Activated CD8-positive, alpha-beta T cell treated with anti-CD3 and anti-CD28 coated beads, Interleukin-2, amount 10 ng/mL, durations not matched to agents 7 days and 5 days (primary cell): ENCODE measurements at regions not wholly inside any gene's neighbourhood (a gene's known extent, or its start where the extent isn't known, plus 50 kb on each side); places are given as distances from the start of the nearest gene placed in this dataset.
"Not testable (repeated sequence)": the region's sequence is repeated elsewhere in the genome, so short reads cannot be mapped to it uniquely, and the experiment has no call there.

ENCODE experiments used
- ATAC-seq: fragments of 150-1000 bp; cut with Tn5 transposase; one replicate; pipeline ENCODE4 v1.10.0; 2021; ENCODE audit warnings: moderate library complexity
- CTCF ChIA-PET: fragments of 350-600 bp; sonication (Branson Sonifier 250); formaldehyde crosslinking; loops from one replicate; lab custom pipeline; 2021; ENCODE audit warnings: antibody characterized with exemption; lab: Charles Lee
- POLR2A ChIA-PET: fragments of 350-600 bp; sonication (Branson Sonifier 250); formaldehyde crosslinking; loops from one replicate; lab custom pipeline; 2021; ENCODE audit warnings: antibody characterized with exemption; lab: Charles Lee
- DNase-seq: peaks from one replicate; pipeline ENCODE4 v3.0.0-alpha.2; 2020
- H3K27ac Mint-ChIP-seq: one replicate; pipeline ENCODE4 v1.8.0; 2021; ENCODE audit warnings: mild to moderate bottlenecking, mixed read lengths
- H3K27me3 Mint-ChIP-seq: one replicate; pipeline ENCODE4 v1.8.0; 2021; ENCODE audit warnings: low read depth, mixed read lengths
- H3K36me3 Mint-ChIP-seq: one replicate; pipeline ENCODE4 v1.8.0; 2021; ENCODE audit warnings: low read depth, mixed read lengths
- H3K4me1 Mint-ChIP-seq: one replicate; pipeline ENCODE4 v1.8.0; 2021; ENCODE audit warnings: low read depth, mixed read lengths
- H3K4me3 Mint-ChIP-seq: one replicate; pipeline ENCODE4 v1.8.0; 2021; ENCODE audit warnings: mild to moderate bottlenecking, mixed read lengths
- H3K9me3 Mint-ChIP-seq: one replicate; pipeline ENCODE4 v1.8.0; 2022; ENCODE audit warnings: mixed read lengths; ENCODE audit not compliant: insufficient read depth

DNA sequence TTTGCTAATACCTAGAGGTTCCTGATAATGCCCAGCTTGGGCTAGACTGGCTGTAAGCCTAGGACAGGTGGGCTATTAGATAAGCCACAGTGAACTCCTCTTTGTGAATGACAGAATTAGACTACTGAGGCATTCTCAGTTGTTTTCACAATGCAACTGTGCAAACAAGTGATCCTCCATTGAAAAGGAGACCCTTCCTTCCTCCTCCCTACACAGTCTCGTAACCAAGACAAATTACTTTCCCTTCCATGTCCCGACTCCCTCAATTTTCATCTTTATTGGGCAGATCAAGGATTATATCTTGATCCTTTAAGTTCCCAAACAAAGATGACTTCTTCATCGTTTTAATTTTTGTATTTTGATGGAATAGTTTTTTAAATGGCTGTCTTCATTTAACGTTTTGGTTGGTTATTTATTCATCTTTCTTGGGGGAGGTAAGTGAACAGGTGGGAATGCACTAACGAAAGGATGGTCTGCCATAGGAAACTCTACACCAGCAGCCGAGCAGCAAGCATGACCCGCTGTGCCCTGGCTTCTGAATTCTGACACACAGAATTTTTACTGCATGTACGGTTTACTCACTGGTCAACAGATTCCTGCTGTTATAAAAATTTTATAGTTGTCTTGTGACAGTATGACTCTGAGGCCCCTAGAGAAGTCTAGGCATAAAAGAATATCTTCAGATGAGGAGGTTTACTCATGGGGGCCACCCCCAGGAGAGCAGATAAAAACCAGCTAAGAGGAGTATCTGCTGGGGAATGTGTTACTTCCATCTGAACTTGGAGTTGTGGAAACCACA is 137.5 kb upstream of the TUT7 start:
- ChIA-PET CTCF (no interaction called here), POLR2A (no interaction called here)
- H3K27me3 Mint-ChIP-seq: peaks cover 5% of the 10 kb centered on the region
- no peaks in the 10 kb centered on the region for H3K36me3 Mint-ChIP-seq
- no peaks in the 10 kb centered on the region for H3K9me3 Mint-ChIP-seq
- no peak for DNase-seq
- no peaks in the 10 kb centered on the region for H3K4me1 Mint-ChIP-seq
- ATAC-seq: no peak
- no peak overlapping the region for H3K4me3 Mint-ChIP-seq
- H3K27ac Mint-ChIP-seq: no peak overlapping the region

DNA sequence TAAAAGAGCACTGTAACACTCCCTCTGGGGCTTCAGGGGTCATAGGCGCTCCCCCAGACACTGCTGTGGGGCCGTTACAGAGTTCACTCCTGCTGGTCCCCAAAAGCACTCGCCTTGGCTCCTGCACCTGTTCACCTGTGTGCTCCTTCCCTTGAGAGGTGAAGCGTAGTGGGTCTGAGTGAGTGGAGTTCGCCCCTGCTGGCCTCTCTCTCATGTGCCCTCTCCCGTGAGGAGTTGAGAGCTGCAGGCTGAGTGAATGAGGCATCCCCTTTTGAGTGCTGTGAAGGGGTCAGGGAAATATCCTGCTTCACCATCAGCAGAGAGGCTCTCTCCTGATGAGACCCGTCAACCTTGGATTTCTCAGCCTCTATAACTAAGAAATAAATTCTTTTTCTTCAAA is 134.6 kb upstream of the TUT7 start:
- ChIA-PET POLR2A (no interaction called here), CTCF (interaction anchor here (2.0 kb wide), 1 partner anchor 836 kb away, joined by 7 read pairs; no protein-coding TSS in a partner anchor)
- H3K27ac Mint-ChIP-seq: no peak overlapping the region
- DNase-seq: no peak
- no peaks in the 10 kb centered on the region for H3K27me3 Mint-ChIP-seq
- no peak for ATAC-seq
- H3K4me1 Mint-ChIP-seq: peaks cover 10% of the 10 kb centered on the region
- H3K4me3 Mint-ChIP-seq: no peak overlapping the region
- H3K9me3 Mint-ChIP-seq: no peaks in the 10 kb centered on the region
- no peaks in the 10 kb centered on the region for H3K36me3 Mint-ChIP-seq

DNA sequence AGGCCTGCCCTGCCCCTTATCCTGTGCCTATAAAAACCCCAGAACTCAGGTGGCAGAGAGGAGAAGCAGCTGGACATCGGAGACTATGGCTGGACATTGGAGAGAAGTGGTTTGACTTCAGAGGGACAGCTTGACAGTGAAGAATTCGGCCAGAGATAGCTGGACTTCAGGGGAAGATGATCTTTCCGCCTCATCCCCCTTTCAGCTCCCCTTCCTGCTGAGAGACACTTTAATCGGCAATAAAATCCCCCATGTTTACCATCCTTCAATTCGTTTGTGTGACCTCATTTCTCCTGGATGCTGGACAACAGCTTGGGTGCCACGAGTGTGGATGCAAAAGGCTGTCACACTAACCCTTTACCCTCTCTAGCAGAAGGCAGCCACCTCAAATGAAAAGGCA is 134.1 kb upstream of the TUT7 start:
- no peaks in the 10 kb centered on the region for H3K36me3 Mint-ChIP-seq
- no peak overlapping the region for H3K4me3 Mint-ChIP-seq
- ChIA-PET POLR2A (no interaction called here), CTCF (interaction anchor here (2.0 kb wide), 1 partner anchor 836 kb away, joined by 7 read pairs; no protein-coding TSS in a partner anchor)
- ATAC-seq (no peak), DNase-seq (no peak)
- peaks cover 10% of the 10 kb centered on the region for H3K4me1 Mint-ChIP-seq
- no peak overlapping the region for H3K27ac Mint-ChIP-seq
- no peaks in the 10 kb centered on the region for H3K9me3 Mint-ChIP-seq
- no peaks in the 10 kb centered on the region for H3K27me3 Mint-ChIP-seq

DNA sequence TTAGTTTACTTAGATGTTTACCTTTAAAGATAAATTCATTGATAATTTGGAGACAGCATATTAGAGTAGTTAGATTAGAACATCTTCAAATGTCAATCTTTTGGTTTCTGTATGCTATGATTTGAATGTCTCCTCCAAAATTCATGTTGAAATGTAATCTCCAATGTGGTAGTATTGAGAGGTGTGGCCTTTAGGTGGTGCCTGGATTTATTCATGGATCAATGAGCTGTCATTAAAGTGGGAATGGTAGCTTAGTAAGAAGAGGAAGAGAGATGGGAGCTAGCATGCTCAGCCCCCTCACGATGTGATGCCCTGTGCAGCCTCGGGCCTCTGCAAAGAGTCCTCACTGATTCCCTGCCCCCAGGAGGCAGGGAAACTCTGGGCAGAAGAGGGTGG is 133.6 kb upstream of the TUT7 start:
- ChIA-PET CTCF (interaction anchor here (2.0 kb wide), 1 partner anchor 837 kb away, joined by 7 read pairs; no protein-coding TSS in a partner anchor), POLR2A (no interaction called here)
- ATAC-seq (no peak), DNase-seq (no peak)
- H3K27ac Mint-ChIP-seq: no peak overlapping the region
- H3K4me3 Mint-ChIP-seq: no peak overlapping the region
- H3K4me1 Mint-ChIP-seq: peaks cover 10% of the 10 kb centered on the region
- H3K36me3 Mint-ChIP-seq: no peaks in the 10 kb centered on the region
- H3K27me3 Mint-ChIP-seq: no peaks in the 10 kb centered on the region
- no peaks in the 10 kb centered on the region for H3K9me3 Mint-ChIP-seq

GRCh38 chr9:86486891-86487837 is 133.0 kb upstream of the TUT7 start:
- H3K27ac Mint-ChIP-seq: no peak overlapping the region
- DNase-seq (no peak), ATAC-seq (no peak)
- H3K4me1 Mint-ChIP-seq: peaks cover 10% of the 10 kb centered on the region
- ChIA-PET CTCF (interaction anchor here (0.6 to 1.6 kb wide), 7 partner anchors 8 to 1154 kb away, joined by 3 to 6 read pairs (median 4); no protein-coding TSS in a partner anchor), POLR2A (interaction anchor here (0.6 kb wide), 1 partner anchor 1076 kb away, joined by 3 read pairs; no protein-coding TSS in a partner anchor)
- no peaks in the 10 kb centered on the region for H3K36me3 Mint-ChIP-seq
- H3K9me3 Mint-ChIP-seq: no peaks in the 10 kb centered on the region
- no peaks in the 10 kb centered on the region for H3K27me3 Mint-ChIP-seq
- H3K4me3 Mint-ChIP-seq: no peak overlapping the region

DNA sequence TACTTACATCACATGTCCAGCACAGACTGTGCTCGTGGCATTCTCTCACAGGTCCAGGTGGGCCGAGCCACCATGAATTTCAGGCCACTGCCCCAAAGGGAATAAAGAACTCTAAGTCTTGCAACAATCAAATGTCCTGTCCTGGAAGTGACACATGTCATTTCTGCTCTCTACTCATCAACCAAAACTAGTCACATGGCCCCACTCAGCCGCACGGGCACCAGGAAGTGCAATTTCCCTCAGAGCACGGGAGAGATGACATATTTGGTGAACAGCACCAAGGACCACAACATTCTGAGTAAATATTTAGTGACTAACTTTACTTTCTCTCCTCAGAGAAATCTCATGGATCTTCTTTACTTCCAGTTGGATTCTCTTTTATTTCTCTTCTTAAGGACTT is 131.1 kb upstream of the TUT7 start:
- ATAC-seq: peak; percentile 61
- H3K9me3 Mint-ChIP-seq: no peaks in the 10 kb centered on the region
- ChIA-PET CTCF (interaction anchor here (1.6 kb wide), 1 partner anchor 10 kb away, joined by 5 read pairs; no protein-coding TSS in a partner anchor), POLR2A (no interaction called here)
- H3K27me3 Mint-ChIP-seq: no peaks in the 10 kb centered on the region
- H3K36me3 Mint-ChIP-seq: no peaks in the 10 kb centered on the region
- H3K27ac Mint-ChIP-seq: peak overlapping the region; percentile 4
- H3K4me1 Mint-ChIP-seq: peaks cover 10% of the 10 kb centered on the region
- no peak overlapping the region for H3K4me3 Mint-ChIP-seq
- DNase-seq: peak; percentile 37

GRCh38 chr9:86483496-86483895 is 129.3 kb upstream of the TUT7 start:
- ChIA-PET POLR2A (no interaction called here), CTCF (no interaction called here)
- Mint-ChIP-seq H3K9me3 (no peaks in the 10 kb centered on the region), H3K27ac (no peak overlapping the region), H3K36me3 (no peaks in the 10 kb centered on the region), H3K4me3 (no peak overlapping the region), H3K4me1 (peaks cover 10% of the 10 kb centered on the region), H3K27me3 (peaks cover 3% of the 10 kb centered on the region)
- ATAC-seq: no peak
- no peak for DNase-seq

DNA sequence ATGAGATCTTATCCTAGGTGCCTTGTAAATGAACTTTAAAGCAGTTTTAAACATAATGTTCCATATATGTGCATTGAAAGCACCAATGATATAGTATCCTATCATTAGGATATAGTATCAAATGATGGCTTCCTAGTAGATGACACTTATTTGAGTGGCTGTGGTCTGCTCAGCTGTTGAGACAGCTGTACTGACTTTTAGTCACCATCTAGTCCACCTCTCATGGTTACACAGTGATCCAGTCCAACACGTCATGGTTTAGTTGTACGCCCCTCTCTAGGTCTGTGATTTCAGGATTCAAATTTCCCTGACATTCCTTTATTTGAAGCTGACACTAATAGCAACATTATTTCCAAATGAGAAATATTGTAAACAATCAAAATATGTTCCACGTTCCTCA is 127.3 kb upstream of the TUT7 start:
- POLR2A ChIA-PET: no interaction called here
- H3K27ac Mint-ChIP-seq: no peak overlapping the region
- peaks cover 7% of the 10 kb centered on the region for H3K27me3 Mint-ChIP-seq
- CTCF ChIA-PET: no interaction called here
- no peak for ATAC-seq
- H3K9me3 Mint-ChIP-seq: no peaks in the 10 kb centered on the region
- H3K4me3 Mint-ChIP-seq: no peak overlapping the region
- peaks cover 10% of the 10 kb centered on the region for H3K4me1 Mint-ChIP-seq
- no peak for DNase-seq
- no peaks in the 10 kb centered on the region for H3K36me3 Mint-ChIP-seq

DNA sequence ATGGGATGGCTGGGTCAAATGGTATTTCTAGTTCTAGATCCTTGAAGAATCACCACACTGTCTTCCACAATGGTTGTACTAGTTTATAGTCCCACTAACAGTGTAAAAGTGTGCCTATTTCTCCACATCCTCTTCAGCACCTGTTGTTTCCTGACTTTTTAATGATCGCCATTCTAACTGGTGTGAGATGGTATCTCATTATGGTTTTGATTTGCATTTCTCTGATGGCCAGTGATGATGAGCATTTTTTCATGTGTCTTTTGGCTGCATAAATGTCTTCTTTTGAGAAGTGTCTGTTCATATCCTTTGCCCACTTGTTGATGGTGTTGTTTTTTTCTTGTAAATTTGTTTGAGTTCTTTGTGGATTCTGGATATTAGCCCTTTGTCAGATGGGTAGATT is 121.0 kb upstream of the TUT7 start:
- CTCF ChIA-PET, H3K4me1 Mint-ChIP-seq, ATAC-seq, H3K27me3 Mint-ChIP-seq, H3K36me3 Mint-ChIP-seq, H3K9me3 Mint-ChIP-seq, DNase-seq, H3K27ac Mint-ChIP-seq, POLR2A ChIA-PET, H3K4me3 Mint-ChIP-seq: not testable (repeated sequence)

DNA sequence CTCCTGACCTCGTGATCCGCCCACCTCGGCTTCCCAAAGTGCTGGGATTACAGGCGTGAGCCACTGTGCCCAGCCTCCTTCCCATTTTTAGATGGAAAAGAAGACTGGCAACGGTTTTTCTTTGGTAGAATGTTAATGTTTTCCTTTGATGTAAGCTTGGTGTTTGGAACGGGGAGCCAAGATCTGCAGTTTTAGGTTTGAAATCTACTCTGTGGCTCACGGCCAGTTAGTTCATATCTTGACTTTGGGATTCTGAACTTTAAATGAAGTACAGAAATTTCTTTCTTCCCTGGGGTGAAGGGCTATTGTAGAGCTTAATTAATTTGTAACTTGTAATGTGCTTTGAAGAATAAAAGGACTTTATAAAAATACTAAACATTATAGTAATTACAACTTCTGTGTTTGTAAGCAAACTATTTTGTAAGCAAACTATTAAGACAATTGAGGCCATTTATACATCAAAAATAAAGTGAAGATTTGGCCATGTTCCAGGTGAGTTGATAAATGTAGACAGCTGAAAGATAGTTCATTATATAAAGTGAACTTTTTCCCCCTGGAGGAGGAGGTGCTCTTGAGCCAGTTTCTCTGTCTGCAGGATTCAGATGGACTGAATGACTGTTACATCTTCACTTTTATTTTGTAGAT is 117.1 kb upstream of the TUT7 start:
- Mint-ChIP-seq H3K27ac (no peak overlapping the region), H3K36me3 (no peaks in the 10 kb centered on the region), H3K4me1 (no peaks in the 10 kb centered on the region), H3K4me3 (no peak overlapping the region), H3K9me3 (no peaks in the 10 kb centered on the region), H3K27me3 (peaks cover 4% of the 10 kb centered on the region)
- ATAC-seq: no peak
- ChIA-PET POLR2A (no interaction called here), CTCF (no interaction called here)
- DNase-seq: no peak

DNA sequence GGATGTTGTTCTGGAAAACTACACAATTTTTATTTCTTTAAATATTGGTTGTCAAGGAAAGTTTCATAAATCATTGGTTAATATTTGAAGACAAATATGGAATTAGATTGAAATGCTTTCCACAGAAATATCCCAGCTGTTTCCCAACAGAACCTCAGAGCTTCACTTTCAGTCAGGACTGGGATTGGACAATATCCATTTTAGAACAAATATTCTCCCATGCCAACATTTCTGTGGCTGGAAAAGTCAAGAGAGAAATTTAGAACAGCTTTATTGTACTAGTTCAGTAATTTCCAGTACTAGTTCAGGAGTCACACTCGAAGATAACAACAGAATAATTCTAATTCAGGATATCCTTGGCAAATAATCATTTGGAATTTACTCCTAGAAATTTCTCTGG is 116.1 kb upstream of the TUT7 start:
- CTCF ChIA-PET: no interaction called here
- Mint-ChIP-seq H3K27ac (no peak overlapping the region), H3K36me3 (no peaks in the 10 kb centered on the region), H3K27me3 (peaks cover 4% of the 10 kb centered on the region), H3K4me3 (no peak overlapping the region), H3K9me3 (no peaks in the 10 kb centered on the region), H3K4me1 (no peaks in the 10 kb centered on the region)
- DNase-seq (no peak), ATAC-seq (no peak)
- POLR2A ChIA-PET: no interaction called here
